Colonic mucosa (tissue), 4 donors: ENCODE measurements at regions not wholly inside any gene's neighbourhood (a gene's known extent, or its start where the extent isn't known, plus 50 kb on each side); places are given as distances from the start of the nearest gene placed in this dataset.

Source experiments
- DNase-seq: peaks from one replicate; pipeline ENCODE4 v3.0.0-alpha.2; 2020
- H3K27ac ChIP-seq: fragments of 200-600 bp; one replicate; pipeline ENCODE4 v1.8.0; 2021
- H3K27me3 ChIP-seq: fragments of 200-600 bp; one replicate; pipeline ENCODE4 v1.8.0; 2021
- H3K36me3 ChIP-seq: fragments of 200-600 bp; one replicate; pipeline ENCODE4 v1.8.0; 2021
- H3K4me1 ChIP-seq: fragments of 200-600 bp; one replicate; pipeline ENCODE4 v1.8.0; 2021; ENCODE audit warnings: mild to moderate bottlenecking
- H3K4me3 ChIP-seq: fragments of 200-600 bp; one replicate; pipeline ENCODE4 v1.8.0; 2021
- H3K9ac ChIP-seq, 2 donors: one replicate each; pipeline ENCODE4 v1.7.0; 2013; ENCODE audit warnings: control low read depth in 2 of 2, low read depth in 2 of 2, low read length in 2 of 2
- H3K9me3 ChIP-seq: fragments of 200-600 bp; one replicate; pipeline ENCODE4 v1.8.0; 2021
- CTCF ChIP-seq: fragments of 200-600 bp; IDR thresholded peaks from one replicate; pipeline ENCODE4 v1.8.0; 2022; ENCODE audit warnings: antibody characterized with exemption, mild to moderate bottlenecking
- intact Hi-C: fragments of 100-400 bp; cut with DNase I; formaldehyde crosslinking; loops from one replicate; pipeline ENCODE4 v1.14.1; 2022
- donor health status: healthy.
- donor health status: DM: no; HTN: no; CAD: no.
- donor health status: DM: no; HTN: no; CAD: no.

- DNase-seq, result no peak
- Histone ChIP-seq H3K4me3 (no peak overlapping the region), H3K27ac (no peak overlapping the region), H3K36me3 (no peaks in the 10 kb centered on the region), H3K9ac (no peak overlapping the region), H3K4me1 (no peaks in the 10 kb centered on the region), H3K27me3 (no peaks in the 10 kb centered on the region), H3K9me3 (no peaks in the 10 kb centered on the region)
- intact Hi-C loops, result loop anchor here (5.0 kb wide), 1 partner anchor 189 kb away; no protein-coding TSS in a partner anchor
- no peak for TF ChIP-seq CTCF
These were observed 66.6 kb upstream of the SYPL1 start for GRCh38 chr7:106178593-106179134.

DNA sequence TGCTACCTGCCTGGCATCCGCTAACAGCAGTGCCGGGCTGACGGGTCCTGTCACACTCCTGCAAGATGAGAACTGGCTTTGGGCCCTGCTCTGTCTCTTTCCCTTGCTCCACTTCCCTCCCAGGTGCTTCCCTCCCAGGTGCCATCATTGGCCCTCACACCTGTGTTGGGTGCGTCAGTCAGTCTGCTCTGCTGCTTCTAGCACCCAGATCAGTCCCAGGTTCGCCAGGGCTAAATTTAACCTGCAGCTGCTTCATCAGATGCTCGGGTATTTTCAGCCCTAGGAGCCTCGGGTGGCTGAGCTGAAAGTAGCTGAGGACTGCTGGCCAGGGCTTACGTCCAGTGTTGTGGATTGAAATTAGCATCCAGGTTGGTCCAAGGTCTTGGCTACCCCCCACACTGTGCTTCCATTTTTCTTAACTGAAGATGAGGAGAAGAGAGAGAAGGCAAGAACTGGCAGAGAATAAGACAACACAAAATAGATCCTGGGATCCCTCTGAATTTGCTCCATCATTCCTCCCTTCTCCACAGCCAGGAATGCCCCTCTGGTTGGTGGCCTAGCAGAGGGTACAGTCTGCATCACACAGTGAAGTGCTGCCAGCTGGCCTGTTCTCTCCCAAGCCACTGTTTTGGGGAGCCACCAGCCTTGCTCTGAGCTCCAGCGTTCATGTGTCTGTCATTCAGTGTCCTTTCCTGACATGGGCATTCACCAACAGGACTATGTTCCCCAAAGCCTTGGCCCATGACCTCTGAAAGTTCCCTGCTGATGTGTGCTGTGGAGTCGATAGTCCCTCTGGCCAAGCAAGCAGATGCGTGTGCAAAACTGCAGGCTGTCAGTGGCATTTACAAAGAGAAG lies 65.9 kb upstream of the SYPL1 start:
- intact Hi-C loops, result loop anchor here (5.0 kb wide), 1 partner anchor 189 kb away; no protein-coding TSS in a partner anchor
- Histone ChIP-seq H3K9me3 (no peaks in the 10 kb centered on the region), H3K9ac (no peak overlapping the region), H3K27me3 (no peaks in the 10 kb centered on the region), H3K4me1 (no peaks in the 10 kb centered on the region), H3K27ac (no peak overlapping the region), H3K36me3 (no peaks in the 10 kb centered on the region), H3K4me3 (no peak overlapping the region)
- no peak for DNase-seq
- no peak for TF ChIP-seq CTCF

DNA sequence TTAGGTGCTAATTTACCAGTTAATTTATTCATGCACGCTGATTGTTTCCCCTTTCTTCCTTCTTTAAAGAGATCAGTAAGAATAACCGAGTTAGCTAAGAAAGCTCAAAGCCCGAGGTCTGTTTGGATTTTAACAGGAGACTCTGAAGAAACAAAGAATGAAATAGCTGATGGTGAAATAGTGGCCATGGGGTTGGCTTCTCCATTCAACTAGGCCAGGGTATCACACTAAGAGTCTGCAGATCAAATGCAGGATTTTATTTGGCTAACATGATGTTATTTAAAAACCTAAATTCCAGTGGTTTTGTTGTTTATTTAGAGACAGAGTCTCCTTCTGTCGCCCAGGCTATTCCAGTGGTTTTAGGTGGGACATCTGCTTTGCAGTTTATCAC lies 65.2 kb upstream of the SYPL1 start:
- TF ChIP-seq CTCF, result no peak
- H3K4me1 ChIP-seq, result no peaks in the 10 kb centered on the region
- H3K27me3 ChIP-seq, result no peaks in the 10 kb centered on the region
- H3K27ac ChIP-seq, result no peak overlapping the region
- no peak overlapping the region for H3K9ac ChIP-seq
- no peak for DNase-seq
- intact Hi-C loops, result loop anchor here (5.0 kb wide), 1 partner anchor 190 kb away; no protein-coding TSS in a partner anchor
- H3K36me3 ChIP-seq, result no peaks in the 10 kb centered on the region
- no peaks in the 10 kb centered on the region for H3K9me3 ChIP-seq
- no peak overlapping the region for H3K4me3 ChIP-seq

DNA sequence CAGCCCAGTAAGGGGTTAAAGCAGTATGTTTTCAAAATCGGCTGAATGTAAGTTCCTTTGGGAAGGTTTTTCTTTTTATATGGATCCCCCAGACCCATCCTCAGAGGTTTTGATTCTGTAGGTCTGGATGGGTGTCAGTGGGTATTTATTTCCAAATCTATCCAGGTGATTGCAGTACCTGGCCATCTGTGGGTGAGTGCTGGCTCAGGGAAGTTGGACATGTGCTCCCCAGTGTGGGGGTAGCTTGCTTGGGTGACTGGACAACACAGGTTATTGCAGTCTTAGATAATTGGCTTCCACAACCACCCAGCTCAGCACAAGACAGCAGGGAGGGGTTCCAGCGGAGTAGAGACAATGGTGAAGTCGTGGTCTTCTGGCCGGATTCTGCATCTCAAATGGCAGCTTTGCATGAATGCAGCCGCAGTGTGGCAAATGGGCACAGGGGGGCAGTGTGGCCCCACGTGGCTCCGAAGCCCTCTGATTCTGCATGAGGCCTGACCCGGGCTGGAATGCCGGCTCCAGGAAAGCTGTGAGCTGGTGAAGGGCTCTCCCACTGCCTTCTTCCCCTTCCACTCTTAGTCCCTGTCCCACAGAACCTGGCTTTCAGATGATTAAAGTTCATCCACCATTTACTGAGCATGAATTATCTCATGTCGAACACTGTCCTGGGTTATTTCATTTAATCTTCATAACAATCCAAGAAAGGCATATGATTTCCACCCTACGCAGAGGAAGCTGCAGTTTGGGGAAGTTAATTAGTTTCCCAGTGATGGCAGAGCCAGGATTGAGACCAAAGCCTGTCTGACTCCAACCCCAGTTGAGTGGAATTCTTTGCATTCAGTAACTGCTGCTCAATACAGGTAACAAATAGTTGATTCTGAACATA lies 64.5 kb upstream of the SYPL1 start:
- Histone ChIP-seq H3K4me1 (no peaks in the 10 kb centered on the region), H3K9me3 (no peaks in the 10 kb centered on the region), H3K27me3 (no peaks in the 10 kb centered on the region), H3K9ac (no peak overlapping the region), H3K4me3 (no peak overlapping the region), H3K36me3 (no peaks in the 10 kb centered on the region), H3K27ac (no peak overlapping the region)
- DNase-seq, result peak; percentile 83
- intact Hi-C loops, result loop anchor here (1.0 to 5.0 kb wide), 2 partner anchors 191 to 286 kb away; no protein-coding TSS in a partner anchor
- TF ChIP-seq CTCF, result peak; percentile 91

DNA sequence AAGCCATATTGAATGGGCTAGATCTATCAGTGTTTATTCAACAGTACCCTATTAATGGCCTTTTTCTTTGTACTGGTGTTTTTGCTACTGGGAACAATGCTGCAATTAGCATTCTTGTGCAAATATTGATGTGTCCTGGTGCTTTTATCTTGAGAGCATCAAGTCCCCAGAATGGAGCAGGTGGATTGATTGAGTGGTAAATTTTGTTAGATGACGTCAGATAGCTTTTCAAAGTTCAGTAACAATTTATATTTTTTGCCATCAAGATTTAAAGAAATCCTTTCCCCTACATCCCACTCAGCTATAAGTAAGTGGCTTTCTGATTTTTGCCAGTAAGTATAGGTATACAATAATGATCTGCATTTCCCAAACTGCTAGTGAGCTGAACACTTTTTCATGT lies 63.4 kb upstream of the SYPL1 start:
- intact Hi-C loops, result loop anchor here (5.0 kb wide), 1 partner anchor 192 kb away; no protein-coding TSS in a partner anchor
- Histone ChIP-seq H3K4me1 (no peaks in the 10 kb centered on the region), H3K27ac (no peak overlapping the region), H3K36me3 (no peaks in the 10 kb centered on the region), H3K9ac (no peak overlapping the region), H3K27me3 (no peaks in the 10 kb centered on the region), H3K9me3 (no peaks in the 10 kb centered on the region), H3K4me3 (no peak overlapping the region)
- TF ChIP-seq CTCF, result no peak
- no peak for DNase-seq
